H9 (cell line): ENCODE measurements at regions not wholly inside any gene's neighbourhood (a gene's known extent, or its start where the extent isn't known, plus 50 kb on each side); places are given as distances from the start of the nearest gene placed in this dataset.

Source experiments
- DNase-seq: peaks from one replicate; pipeline ENCODE4 v3.0.0-alpha.2; 2017
- H2AFZ ChIP-seq: one replicate; pipeline ENCODE4 v1.6.1; 2013; ENCODE audit warnings: mild to moderate bottlenecking, low read length, control low read depth, moderate library complexity
- H2AK5ac ChIP-seq: 2 replicates; pipeline ENCODE4 v1.6.1; 2013; ENCODE audit warnings: low read length, control low read depth, mixed read lengths; ENCODE audit not compliant: insufficient read length
- H2BK120ac ChIP-seq: one replicate; pipeline ENCODE4 v1.6.1; 2013; ENCODE audit warnings: low read depth, mild to moderate bottlenecking, low read length, control low read depth, inconsistent platforms; ENCODE audit not compliant: poor library complexity, severe bottlenecking
- H2BK12ac ChIP-seq: 2 replicates; pipeline ENCODE4 v1.6.1; 2013; ENCODE audit warnings: low read length, control low read depth, mixed read lengths, low read depth; ENCODE audit not compliant: insufficient read length
- H2BK15ac ChIP-seq: 2 replicates; pipeline ENCODE4 v1.6.1; 2013; ENCODE audit warnings: low read depth, low read length, control low read depth
- H2BK20ac ChIP-seq: one replicate; pipeline ENCODE4 v1.6.1; 2013; ENCODE audit warnings: low read depth, mild to moderate bottlenecking, low read length, control low read depth, inconsistent platforms; ENCODE audit not compliant: poor library complexity, severe bottlenecking
- H2BK5ac ChIP-seq: 2 replicates; pipeline ENCODE4 v1.6.1; 2013; ENCODE audit warnings: low read length, control low read depth, mixed read lengths; ENCODE audit not compliant: insufficient read length
- H3K14ac ChIP-seq: 2 replicates; pipeline ENCODE4 v1.6.1; 2013; ENCODE audit warnings: low read length, control low read depth; ENCODE audit not compliant: insufficient read depth
- H3K18ac ChIP-seq: 2 replicates; pipeline ENCODE4 v1.6.1; 2013; ENCODE audit warnings: low read depth, mild to moderate bottlenecking, mixed read lengths, low read length, control low read depth; ENCODE audit not compliant: insufficient read length
- H3K23ac ChIP-seq: 2 replicates; pipeline ENCODE4 v1.6.1; 2013; ENCODE audit warnings: low read length, control low read depth, mixed read lengths, low read depth; ENCODE audit not compliant: insufficient read length
- H3K23me2 ChIP-seq: 2 replicates; pipeline ENCODE4 v1.6.1; 2013; ENCODE audit warnings: low read depth, mild to moderate bottlenecking, mixed read lengths, low read length, control low read depth; ENCODE audit not compliant: insufficient read length, poor library complexity, severe bottlenecking
- H3K27ac ChIP-seq: 2 replicates; pipeline ENCODE4 v1.5.1; 2013; ENCODE audit warnings: low read length, control low read depth, mixed read lengths, low read depth; ENCODE audit not compliant: insufficient read length
- H3K27me3 ChIP-seq: 2 replicates; pipeline ENCODE4 v1.6.1; 2013; ENCODE audit warnings: low read length, control low read depth, inconsistent platforms; ENCODE audit not compliant: insufficient read depth
- H3K4ac ChIP-seq: 2 replicates; pipeline ENCODE4 v1.6.1; 2013; ENCODE audit warnings: low read depth, mild to moderate bottlenecking, control low read depth, inconsistent platforms, low read length, moderate library complexity
- H3K4me1 ChIP-seq: 2 replicates; pipeline ENCODE4 v1.6.1; 2013; ENCODE audit warnings: low read length, control low read depth, inconsistent platforms; ENCODE audit not compliant: insufficient read depth
- H3K4me2 ChIP-seq: 2 replicates; pipeline ENCODE4 v1.6.1; 2013; ENCODE audit warnings: low read length, control low read depth, mixed read lengths; ENCODE audit not compliant: insufficient read length, insufficient read depth
- H3K56ac ChIP-seq: 2 replicates; pipeline ENCODE4 v1.6.1; 2013; ENCODE audit warnings: low read depth, mild to moderate bottlenecking, mixed read lengths, low read length, control low read depth; ENCODE audit not compliant: insufficient read length
- H3K79me1 ChIP-seq: 2 replicates; pipeline ENCODE4 v1.6.1; 2013; ENCODE audit warnings: low read depth, mild to moderate bottlenecking, moderate library complexity, low read length, control low read depth, inconsistent platforms; ENCODE audit not compliant: insufficient read depth, poor library complexity, severe bottlenecking
- H3K79me2 ChIP-seq: 2 replicates; pipeline ENCODE4 v1.6.1; 2013; ENCODE audit warnings: low read length, control low read depth, inconsistent platforms; ENCODE audit not compliant: insufficient read depth
- H3K9ac ChIP-seq: 2 replicates; pipeline ENCODE4 v1.6.1; 2013; ENCODE audit warnings: low read length, control low read depth, mixed read lengths; ENCODE audit not compliant: insufficient read length; ENCODE audit errors: extremely low read depth
- H3K9me3 ChIP-seq: one replicate; pipeline ENCODE4 v1.6.1; 2013; ENCODE audit warnings: low read depth, low read length, inconsistent platforms; ENCODE audit not compliant: control insufficient read depth
- H3T11ph ChIP-seq: one replicate; pipeline ENCODE4 v1.6.1; 2013; ENCODE audit warnings: mild to moderate bottlenecking, low read length, control low read depth, inconsistent platforms
- H4K20me1 ChIP-seq: one replicate; pipeline ENCODE4 v1.6.1; 2013; ENCODE audit not compliant: control insufficient read depth, insufficient read length, insufficient read depth
- H4K5ac ChIP-seq: 2 replicates; pipeline ENCODE4 v1.6.1; 2013; ENCODE audit warnings: low read depth, mild to moderate bottlenecking, mixed read lengths, low read length, control low read depth; ENCODE audit not compliant: insufficient read length
- H4K8ac ChIP-seq: replicated peaks from 2 replicates; pipeline ENCODE4 v1.6.1; 2013; ENCODE audit warnings: low read length, control low read depth, mixed read lengths, low read depth; ENCODE audit not compliant: insufficient read length
- H4K91ac ChIP-seq: 2 replicates; pipeline ENCODE4 v1.6.1; 2013; ENCODE audit warnings: low read depth, mild to moderate bottlenecking, moderate library complexity, mixed read lengths, low read length, control low read depth; ENCODE audit not compliant: insufficient read length
- H3K27ac Mint-ChIP-seq, 3 experiments: 2 replicates in 2 of 3; 3 replicates in 1 of 3; pipeline ENCODE4 v1.8.0; 2020 to 2021; ENCODE audit warnings: mixed read lengths in 3 of 3, mild to moderate bottlenecking in 1 of 3, moderate library complexity in 1 of 3
- H3K27me3 Mint-ChIP-seq: 2 replicates; pipeline ENCODE4 v1.8.0; 2021; ENCODE audit warnings: low read depth, mild to moderate bottlenecking, moderate library complexity, mixed read lengths
- H3K36me3 Mint-ChIP-seq, 3 experiments: 2 replicates in 2 of 3; 3 replicates in 1 of 3; pipeline ENCODE4 v1.8.0; 2020 to 2021; ENCODE audit warnings: low read depth in 3 of 3, mixed read lengths in 3 of 3; ENCODE audit not compliant: insufficient read depth in 1 of 3
- H3K4me1 Mint-ChIP-seq, 2 experiments: 2 replicates each; pipeline ENCODE4 v1.8.0; 2020; ENCODE audit warnings: mixed read lengths in 2 of 2
- H3K4me3 Mint-ChIP-seq, 2 experiments: 2 replicates in 1 of 2; 3 replicates in 1 of 2; pipeline ENCODE4 v1.8.0; 2020 to 2021; ENCODE audit warnings: mild to moderate bottlenecking in 2 of 2, mixed read lengths in 2 of 2, moderate library complexity in 1 of 2
- H3K9me3 Mint-ChIP-seq, 2 experiments: 2 replicates in 1 of 2; 3 replicates in 1 of 2; pipeline ENCODE4 v1.8.0; 2020; ENCODE audit warnings: mild to moderate bottlenecking in 2 of 2, mixed read lengths in 2 of 2, moderate library complexity in 1 of 2
- WGBS: extraction: QIAGEN DNeasy Blood & Tissue Kit; methylation state at CpG from one replicate; pipeline ENCODE4 v1.1.7; 2013; ENCODE audit warnings: missing lambda C conversion rate, low lambda C conversion rate, mixed read lengths; ENCODE audit not compliant: insufficient read length; ENCODE audit errors: extremely low coverage; 5-methylcytosine and 5-hydroxymethylcytosine counted together
- TF ChIP-seq, protein P1 (sequence below): fragments of 200-600 bp; sonication (generic); conservative IDR thresholded peaks from 3 replicates; pipeline ENCODE4 v1.8.0; 2021; ENCODE audit warnings: antibody characterized with exemption, mild to moderate bottlenecking

DNA sequence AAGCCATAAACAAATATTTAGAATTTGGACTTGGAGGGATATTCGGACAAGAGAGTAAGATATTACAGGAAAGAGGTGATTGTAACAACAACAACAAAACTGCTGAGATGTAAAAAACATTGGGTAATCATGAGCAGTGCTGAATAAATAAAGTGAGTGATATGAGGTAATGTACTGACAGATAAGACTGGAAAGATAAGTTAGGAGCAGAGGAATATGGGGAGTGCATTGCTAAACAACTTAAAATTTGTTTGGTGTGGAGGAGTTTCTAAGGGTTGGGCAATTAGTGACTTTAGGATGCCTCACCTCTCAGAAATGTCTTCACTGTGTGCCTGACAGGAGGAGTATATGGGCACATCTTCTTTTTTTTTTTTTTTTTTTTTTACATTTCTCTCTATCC is 637.8 kb upstream of the GRIA3 start:
- no peak overlapping the region for H2BK5ac ChIP-seq
- no peak overlapping the region for H2AK5ac ChIP-seq
- no peaks in the 10 kb centered on the region for H3K9me3 ChIP-seq
- H3K4ac ChIP-seq, result no peak overlapping the region
- no peaks in the 10 kb centered on the region for H3K79me2 ChIP-seq
- H2BK15ac ChIP-seq, result no peak overlapping the region
- DNase-seq, result no peak
- H3K56ac ChIP-seq, result no peak overlapping the region
- no peak overlapping the region for H3K27ac ChIP-seq
- Mint-ChIP-seq H3K4me3 (no peak overlapping the region), H3K27ac (no peak overlapping the region), H3K9me3 (peaks cover 3 to 39% of the 10 kb centered on the region in 2 experiments; a peak in 4 of 5 replicates), H3K36me3 (no peaks in the 10 kb centered on the region), H3K4me1 (no peaks in the 10 kb centered on the region), H3K27me3 (no peaks in the 10 kb centered on the region)
- H4K91ac ChIP-seq, result no peak overlapping the region
- H3K14ac ChIP-seq, result no peak overlapping the region
- H2BK12ac ChIP-seq, result no peak overlapping the region
- no peaks in the 10 kb centered on the region for H3K4me1 ChIP-seq
- H4K8ac ChIP-seq, result no peak overlapping the region
- no peak overlapping the region for H3K18ac ChIP-seq
- TF ChIP-seq, protein P1, sequence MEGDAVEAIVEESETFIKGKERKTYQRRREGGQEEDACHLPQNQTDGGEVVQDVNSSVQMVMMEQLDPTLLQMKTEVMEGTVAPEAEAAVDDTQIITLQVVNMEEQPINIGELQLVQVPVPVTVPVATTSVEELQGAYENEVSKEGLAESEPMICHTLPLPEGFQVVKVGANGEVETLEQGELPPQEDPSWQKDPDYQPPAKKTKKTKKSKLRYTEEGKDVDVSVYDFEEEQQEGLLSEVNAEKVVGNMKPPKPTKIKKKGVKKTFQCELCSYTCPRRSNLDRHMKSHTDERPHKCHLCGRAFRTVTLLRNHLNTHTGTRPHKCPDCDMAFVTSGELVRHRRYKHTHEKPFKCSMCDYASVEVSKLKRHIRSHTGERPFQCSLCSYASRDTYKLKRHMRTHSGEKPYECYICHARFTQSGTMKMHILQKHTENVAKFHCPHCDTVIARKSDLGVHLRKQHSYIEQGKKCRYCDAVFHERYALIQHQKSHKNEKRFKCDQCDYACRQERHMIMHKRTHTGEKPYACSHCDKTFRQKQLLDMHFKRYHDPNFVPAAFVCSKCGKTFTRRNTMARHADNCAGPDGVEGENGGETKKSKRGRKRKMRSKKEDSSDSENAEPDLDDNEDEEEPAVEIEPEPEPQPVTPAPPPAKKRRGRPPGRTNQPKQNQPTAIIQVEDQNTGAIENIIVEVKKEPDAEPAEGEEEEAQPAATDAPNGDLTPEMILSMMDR, result no peak
- H3K79me1 ChIP-seq, result no peaks in the 10 kb centered on the region
- no peak overlapping the region for H3T11ph ChIP-seq
- H3K23ac ChIP-seq, result no peak overlapping the region
- H2AFZ ChIP-seq, result no peak overlapping the region
- no peak overlapping the region for H2BK20ac ChIP-seq
- H4K20me1 ChIP-seq, result no peaks in the 10 kb centered on the region
- H3K9ac ChIP-seq, result no peak overlapping the region
- no peak overlapping the region for H4K5ac ChIP-seq
- no peak overlapping the region for H2BK120ac ChIP-seq
- H3K27me3 ChIP-seq, result no peaks in the 10 kb centered on the region
- H3K23me2 ChIP-seq, result no peaks in the 10 kb centered on the region
- no CpG with 5 or more reads among the region's 1 CpG for WGBS
- no peak overlapping the region for H3K4me2 ChIP-seq
